Stimulated activated CD4-positive, alpha-beta T cell treated with anti-CD3 and anti-CD28 coated beads, Interleukin-2, amount 100 ng/mL, for 4 hours (primary cell): ENCODE measurements at regions not wholly inside any gene's neighbourhood (a gene's known extent, or its start where the extent isn't known, plus 50 kb on each side); places are given as distances from the start of the nearest gene placed in this dataset.

Experiments used
- DNase-seq: peaks from one replicate; pipeline ENCODE4 v3.0.0-alpha.2; 2020; ENCODE audit warnings: low read depth

GRCh38 chr1:29821605-29822004 lies 585.3 kb downstream of the PTPRU start:
- no peak for DNase-seq

DNA sequence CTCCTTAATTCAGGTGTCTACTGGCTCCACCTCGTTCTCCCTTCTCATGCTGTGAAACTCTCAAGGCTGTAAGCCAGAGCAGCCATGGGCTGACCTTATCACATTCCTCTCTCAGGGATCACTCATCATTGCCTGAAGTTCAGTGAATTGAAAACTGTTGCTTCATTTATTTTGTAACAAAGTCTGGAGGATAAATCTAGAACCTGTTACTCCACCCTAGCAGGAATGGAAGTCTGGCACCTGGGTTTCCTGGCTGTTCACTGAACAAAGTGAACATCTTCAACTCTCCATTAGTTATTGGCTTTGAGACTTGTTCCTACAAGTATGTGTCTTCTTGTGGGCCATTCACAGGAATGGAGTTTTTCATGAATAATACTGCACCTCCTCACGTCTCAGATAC lies 584.1 kb downstream of the PTPRU start:
- DNase-seq, result no peak

DNA sequence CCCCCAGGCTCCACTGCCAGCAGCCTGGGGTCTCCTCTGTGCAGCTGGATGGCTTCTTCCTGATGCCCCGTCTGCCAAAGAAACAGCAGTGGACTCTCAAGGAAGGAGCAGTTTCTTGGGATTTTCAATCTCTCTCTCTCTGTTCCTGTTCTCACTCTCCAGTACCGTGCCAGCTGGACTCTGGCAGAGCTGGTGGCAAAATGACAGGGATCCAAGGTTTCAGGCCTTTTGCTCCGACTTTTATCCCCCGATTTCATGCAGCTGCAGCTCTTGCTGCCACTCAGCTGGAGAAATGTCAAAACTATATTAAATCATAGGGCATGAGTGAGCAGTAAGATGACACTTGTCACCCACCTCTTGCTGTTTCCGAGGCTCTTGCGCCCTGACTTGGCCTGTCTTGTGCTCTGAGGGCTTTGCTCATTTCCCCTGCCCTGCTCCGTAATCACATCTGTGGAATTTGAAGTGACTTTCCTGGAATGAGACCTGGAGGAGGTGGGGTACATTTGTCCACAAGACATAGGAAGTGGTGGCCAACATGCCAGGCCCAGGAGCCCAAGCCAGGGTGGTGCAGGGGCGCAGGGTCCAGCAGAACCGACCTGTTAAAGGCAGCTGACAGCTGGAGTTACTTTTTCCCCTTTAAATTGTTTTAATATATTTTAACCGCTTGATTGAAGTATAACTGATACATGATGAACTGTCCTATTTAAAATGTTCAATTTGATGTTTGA lies 576.2 kb downstream of the PTPRU start:
- no peak for DNase-seq

DNA sequence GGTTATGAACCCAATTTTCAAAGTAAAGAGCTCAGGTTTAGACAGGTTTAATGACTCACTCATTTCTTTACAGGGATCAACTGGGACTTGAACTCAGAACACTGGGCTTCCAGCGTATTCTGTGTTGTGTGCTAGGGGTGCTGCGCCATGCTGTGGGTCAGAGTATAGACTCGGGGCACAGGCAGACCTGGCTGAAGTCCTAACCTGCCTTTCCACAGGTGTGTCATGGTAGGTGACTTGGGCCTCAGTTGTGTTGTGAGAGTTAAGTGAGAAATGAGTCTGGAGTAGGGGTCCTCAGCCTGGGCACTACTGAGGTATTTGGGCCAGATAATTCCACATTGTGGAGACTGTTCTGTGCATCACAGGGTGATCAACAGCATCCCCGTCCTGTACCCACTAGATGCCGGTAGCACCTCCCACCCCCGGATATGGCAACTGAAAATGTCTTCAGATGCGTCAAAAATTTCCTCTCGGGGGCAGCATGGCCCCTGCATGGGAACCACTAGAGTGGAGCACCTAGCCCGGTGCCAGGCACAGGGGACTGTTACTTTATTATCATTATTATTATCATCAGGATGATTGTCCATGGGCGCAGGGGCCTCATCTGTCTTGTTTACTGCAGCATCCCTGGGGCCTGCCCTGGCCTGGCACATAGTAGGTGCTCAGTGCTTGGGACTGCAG lies 575.5 kb downstream of the PTPRU start:
- DNase-seq, result no peak

DNA sequence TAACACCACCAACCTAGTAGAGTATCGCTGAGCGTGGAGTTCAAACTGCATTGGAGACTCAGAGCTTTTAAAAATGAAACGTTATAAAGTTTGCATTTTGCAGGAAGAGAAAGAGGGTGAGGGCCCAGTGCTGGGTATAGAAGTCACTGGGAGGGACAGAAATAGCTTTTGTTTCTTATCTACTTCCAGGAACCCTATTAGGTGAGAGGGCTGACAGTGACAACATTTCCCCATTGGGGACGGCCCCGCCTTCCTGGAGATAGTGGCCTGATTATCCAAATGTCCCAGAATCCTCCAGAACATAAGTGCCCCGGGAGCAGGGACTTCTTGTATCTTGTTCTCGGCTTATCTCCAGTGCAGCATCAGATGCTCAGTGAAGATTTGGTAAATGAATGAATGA lies 574.9 kb downstream of the PTPRU start:
- DNase-seq, result no peak

GRCh38 chr1:29810121-29811120 lies 574.1 kb downstream of the PTPRU start:
- no peak for DNase-seq

- DNase-seq, result no peak
Measured at GRCh38 chr1:29809446-29810120, 573.3 kb downstream of the PTPRU start.

DNA sequence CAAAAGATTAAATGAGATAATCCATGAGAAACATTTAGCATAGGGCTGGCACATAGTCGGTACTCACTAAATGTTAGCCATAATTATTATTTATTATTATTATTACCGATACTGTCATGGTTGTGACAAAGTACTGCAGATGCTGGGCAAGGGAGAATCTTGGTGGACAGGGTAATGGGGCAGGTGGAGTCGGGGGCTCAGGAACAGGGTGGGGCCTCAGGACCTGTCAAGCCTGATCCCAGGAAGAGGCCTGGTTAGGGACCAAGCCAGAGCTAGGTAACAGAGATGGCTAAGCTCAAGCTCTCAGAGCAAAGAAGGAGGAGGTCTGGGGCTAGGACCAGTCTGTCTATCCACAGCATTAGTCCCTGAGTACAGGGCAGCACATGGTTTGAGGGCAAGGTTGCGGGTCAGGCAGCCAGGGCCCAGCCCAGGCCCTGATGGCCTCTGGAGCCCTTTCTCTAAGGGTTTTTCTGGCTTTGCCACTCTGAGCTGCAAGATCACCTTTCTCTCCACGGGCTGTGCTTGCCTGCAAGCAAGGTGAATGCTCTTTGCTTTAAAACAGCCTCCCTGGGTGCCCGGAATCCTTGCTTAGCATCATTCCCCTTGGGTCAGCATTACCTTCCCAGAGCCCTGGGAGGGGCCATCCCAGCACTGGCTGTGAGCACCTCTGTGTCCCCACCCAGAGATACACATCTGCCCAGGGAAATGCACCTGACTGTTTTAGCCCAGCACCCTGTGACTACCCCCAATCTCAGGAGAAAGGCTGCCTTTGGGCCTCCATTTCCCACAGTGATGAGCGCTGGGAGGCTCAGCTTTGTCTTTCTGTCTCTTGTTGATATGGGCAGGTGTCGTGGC lies 572.0 kb downstream of the PTPRU start:
- no peak for DNase-seq

GRCh38 chr1:29807689-29808088 lies 571.4 kb downstream of the PTPRU start:
- no peak for DNase-seq

- no peak for DNase-seq
Measured at GRCh38 chr1:29806646-29807319, 570.5 kb downstream of the PTPRU start.

- no peak for DNase-seq
Measured at GRCh38 chr1:29805896-29806160, 569.5 kb downstream of the PTPRU start.

GRCh38 chr1:29805122-29805895 lies 569.0 kb downstream of the PTPRU start:
- no peak for DNase-seq

GRCh38 chr1:29804181-29804899 lies 568.0 kb downstream of the PTPRU start:
- no peak for DNase-seq

DNA sequence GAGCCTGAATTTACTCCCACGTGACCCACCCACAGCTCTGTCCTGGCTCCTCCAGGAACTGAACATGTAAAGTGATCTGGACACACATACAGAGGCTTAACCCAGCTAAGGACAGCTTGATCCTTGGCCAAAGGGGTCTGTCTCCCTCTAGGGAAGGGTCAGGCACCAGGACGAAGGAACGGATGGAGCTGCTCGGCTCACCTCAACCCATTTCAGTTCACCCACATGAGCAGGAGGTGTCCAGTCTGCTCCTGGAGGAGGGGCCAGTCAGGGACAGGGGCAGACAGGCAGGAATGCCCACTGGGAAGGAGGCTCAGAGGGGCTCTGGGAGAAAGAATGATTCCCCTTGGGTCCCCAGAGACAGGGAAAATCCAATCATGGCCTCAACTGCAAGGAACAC lies 567.2 kb downstream of the PTPRU start:
- no peak for DNase-seq

- DNase-seq, result no peak
Measured at GRCh38 chr1:29802181-29803068, 566.1 kb downstream of the PTPRU start.

DNA sequence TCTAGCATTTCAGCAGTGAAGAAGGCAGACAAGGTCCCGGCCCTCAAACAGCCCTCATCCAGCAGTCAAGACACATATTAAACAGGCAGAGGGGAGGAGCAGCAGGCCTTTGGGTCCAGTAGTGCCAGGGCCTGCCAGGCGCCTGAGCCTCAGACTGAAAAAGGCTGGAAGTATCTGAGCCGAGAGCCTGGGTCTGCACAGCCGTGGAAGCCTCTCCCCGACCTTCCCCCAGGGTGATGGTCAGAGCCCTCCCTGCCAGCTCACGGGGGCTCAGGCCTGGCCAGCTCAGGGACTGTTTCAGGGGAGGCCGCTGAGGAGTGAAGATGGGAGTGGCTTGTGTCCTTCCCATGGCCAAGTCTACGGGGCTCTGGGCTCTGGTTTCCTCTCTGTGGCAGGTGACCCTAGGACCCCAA lies 565.2 kb downstream of the PTPRU start:
- DNase-seq, result no peak

GRCh38 chr1:29801003-29801402 lies 564.7 kb downstream of the PTPRU start:
- DNase-seq, result no peak

GRCh38 chr1:29800522-29800956 lies 564.2 kb downstream of the PTPRU start:
- DNase-seq, result no peak
